Esophagus muscularis mucosa (tissue), 3 donors: ENCODE measurements at regions not wholly inside any gene's neighbourhood (a gene's known extent, or its start where the extent isn't known, plus 50 kb on each side); places are given as distances from the start of the nearest gene placed in this dataset.

Experiments
- CTCF ChIP-seq, 3 experiments: fragments of 200-600 bp in 2 of 3; fragments of 450-650 bp in 1 of 3; sonication (generic) in 2 of 3; IDR thresholded peaks; one replicate each; pipeline ENCODE4 v1.5.1; 2017 to 2019; ENCODE audit warnings: antibody characterized with exemption in 3 of 3, mild to moderate bottlenecking in 2 of 3, moderate library complexity in 1 of 3
- POLR2AphosphoS5 ChIP-seq, 2 donors: sonication (generic); formaldehyde crosslinking; IDR thresholded peaks; one replicate each; pipeline ENCODE4 v1.6.1; 2017; ENCODE audit warnings: antibody characterized with exemption in 2 of 2

GRCh38 chr4:58063404-58064160 lies 953.4 kb upstream of the IGFBP7 start:
- TF ChIP-seq POLR2AphosphoS5 (IDR thresholded peaks at IDR 0.05) (no peak), CTCF (IDR thresholded peaks at IDR 0.05) (no peak)
